HG03108 (cell line): ENCODE measurements at regions not wholly inside any gene's neighbourhood (a gene's known extent, or its start where the extent isn't known, plus 50 kb on each side); places are given as distances from the start of the nearest gene placed in this dataset.
A peak's percentile ranks its signal among the peaks of the same experiment; 100 is the strongest.
"Not testable (repeated sequence)": the region's sequence is repeated elsewhere in the genome, so short reads cannot be mapped to it uniquely, and the experiment has no call there.

Experiments
- ATAC-seq: cut with Tn5 transposase; IDR thresholded peaks from one replicate; pipeline ENCODE4 v1.9.1; 2021; ENCODE audit warnings: moderate library complexity; ENCODE audit not compliant: unreplicated experiment

GRCh38 chr11:16542353-16542752 is 186.0 kb upstream of the SOX6 start:
- ATAC-seq, result no peak

GRCh38 chr11:16536513-16536912 is 180.2 kb upstream of the SOX6 start:
- ATAC-seq, result no peak

GRCh38 chr11:16528639-16529038 is 172.3 kb upstream of the SOX6 start:
- ATAC-seq, result no peak

- no peak for ATAC-seq
Measured at GRCh38 chr11:16527525-16528246, 171.3 kb upstream of the SOX6 start.

GRCh38 chr11:16526947-16527346 is 170.6 kb upstream of the SOX6 start:
- no peak for ATAC-seq

- not testable (repeated sequence) for ATAC-seq
Measured at GRCh38 chr11:16520713-16521112, 164.4 kb upstream of the SOX6 start.

- peak; percentile 92 for ATAC-seq
Measured at GRCh38 chr11:16512899-16513241, 156.5 kb upstream of the SOX6 start.

- ATAC-seq, result no peak
Measured at GRCh38 chr11:16512198-16512898, 156.0 kb upstream of the SOX6 start.

GRCh38 chr11:16511116-16512114 is 155.1 kb upstream of the SOX6 start:
- no peak for ATAC-seq

- ATAC-seq, result no peak
Measured at GRCh38 chr11:16505481-16505880, 149.1 kb upstream of the SOX6 start.

- ATAC-seq, result not testable (repeated sequence)
Measured at GRCh38 chr11:16503891-16504290, 147.5 kb upstream of the SOX6 start.

- ATAC-seq, result no peak
Measured at GRCh38 chr11:16494918-16495691, 138.8 kb upstream of the SOX6 start.

- no peak for ATAC-seq
Measured at GRCh38 chr11:16484434-16484833, 128.1 kb upstream of the SOX6 start.

GRCh38 chr11:16474659-16475058 is 118.3 kb upstream of the SOX6 start:
- no peak for ATAC-seq

- no peak for ATAC-seq
Measured at GRCh38 chr11:16469968-16470367, 113.6 kb upstream of the SOX6 start.

GRCh38 chr11:16468735-16469453 is 112.5 kb upstream of the SOX6 start:
- ATAC-seq, result no peak

- ATAC-seq, result no peak
Measured at GRCh38 chr11:16460508-16460907, 104.2 kb upstream of the SOX6 start.

GRCh38 chr11:16456366-16456765 is 100.0 kb upstream of the SOX6 start:
- no peak for ATAC-seq

- ATAC-seq, result no peak
Measured at GRCh38 chr11:16454289-16454863, 98.0 kb upstream of the SOX6 start.
